GM13977 (cell line): ENCODE measurements at regions not wholly inside any gene's neighbourhood (a gene's known extent, or its start where the extent isn't known, plus 50 kb on each side); places are given as distances from the start of the nearest gene placed in this dataset.

Experiments used
- DNase-seq: peaks from one replicate; pipeline ENCODE4 v3.0.0; 2012; ENCODE audit warnings: low spot score
- CTCF ChIP-seq: IDR thresholded peaks from 2 replicates; pipeline ENCODE4 v1.5.1; 2012; ENCODE audit warnings: mild to moderate bottlenecking, control low read depth; ENCODE audit not compliant: insufficient read depth; ENCODE audit errors: extremely low read depth, missing control alignments
- in situ Hi-C: fragments of 300-500 bp; cut with MboI; formaldehyde crosslinking; loops from one replicate; pipeline ENCODE4 v1.12.0; 2022; ENCODE audit warnings: low sequenced_read_pairs, low pct_unique_long_range_greater_than_20kb, mixed read lengths, inconsistent platforms; ENCODE audit not compliant: unreplicated experiment

- DNase-seq: no peak
- TF ChIP-seq CTCF: no peak
- in situ Hi-C loops: no loop called here
These were observed 946.7 kb downstream of the ZPLD1 start for GRCh38 chr3:103381296-103382079.

DNA sequence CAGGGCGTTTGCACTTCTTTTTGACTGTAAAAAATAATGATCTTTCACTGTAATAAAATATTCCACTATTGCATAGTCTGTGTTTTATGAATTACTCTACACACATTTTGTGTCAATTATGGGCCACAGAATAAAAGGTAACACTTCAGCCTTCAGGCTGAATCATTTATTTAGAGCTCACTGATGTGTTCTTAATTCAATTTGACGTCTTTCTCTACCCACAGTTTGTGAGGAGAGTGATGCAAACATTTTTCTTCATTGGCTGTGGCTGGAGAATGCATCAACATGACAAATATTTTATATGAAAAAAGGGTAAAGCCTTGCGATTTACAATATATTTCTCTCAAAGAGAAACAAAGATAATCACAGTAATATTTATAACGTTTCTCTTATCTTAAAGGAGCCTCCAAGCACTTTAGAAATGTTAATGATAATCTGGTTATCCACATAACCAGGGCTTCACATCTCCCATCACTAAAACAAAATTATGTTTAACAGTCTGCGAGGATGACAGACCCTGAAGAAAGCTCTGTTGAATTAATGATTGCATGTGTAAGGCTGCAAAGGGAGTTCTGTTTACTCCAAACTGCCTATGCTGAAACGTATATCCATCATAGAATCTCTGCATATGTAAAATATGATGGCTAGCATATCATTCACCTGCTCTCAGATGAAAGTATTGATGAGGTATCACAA is 951.3 kb downstream of the ZPLD1 start:
- DNase-seq: no peak
- no peak for TF ChIP-seq CTCF
- in situ Hi-C loops: no loop called here

DNA sequence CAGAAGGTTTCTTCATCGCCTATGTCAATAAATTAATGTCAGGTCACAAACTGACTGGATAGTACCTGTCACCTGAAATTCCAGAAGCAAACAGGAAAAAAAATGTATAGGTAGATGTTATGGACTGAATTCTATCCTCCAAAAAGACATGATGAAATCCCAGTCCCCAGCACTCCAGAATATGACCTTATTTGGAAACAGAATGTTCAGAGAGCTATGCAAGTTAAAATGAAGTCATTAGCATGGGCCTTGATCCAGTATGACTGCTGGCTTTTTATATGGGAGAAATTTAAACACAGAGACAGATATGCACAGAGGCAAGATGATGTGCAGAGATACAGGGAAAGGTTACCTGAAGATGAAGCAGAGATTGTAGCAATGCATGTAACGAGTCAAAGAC is 953.4 kb downstream of the ZPLD1 start:
- in situ Hi-C loops: no loop called here
- no peak for TF ChIP-seq CTCF
- DNase-seq: no peak

DNA sequence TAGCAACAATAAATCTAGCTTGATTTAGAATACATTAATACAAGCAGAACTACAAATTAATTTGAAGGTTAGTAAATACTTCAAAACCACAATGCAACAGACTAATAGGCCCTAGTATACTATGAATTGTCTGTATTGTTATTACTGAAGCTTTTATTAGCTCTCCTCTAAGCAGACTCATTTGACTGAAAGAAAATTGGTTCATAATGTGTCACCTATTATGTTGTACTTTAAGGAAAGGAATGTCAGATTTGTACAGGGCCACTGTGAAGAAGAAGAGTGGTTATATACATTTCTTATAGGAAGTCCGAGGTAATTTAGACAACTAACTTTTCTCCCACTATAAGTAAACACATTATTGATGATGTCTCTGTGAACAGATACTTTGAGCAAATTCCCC is 954.5 kb downstream of the ZPLD1 start:
- in situ Hi-C loops: no loop called here
- no peak for TF ChIP-seq CTCF
- no peak for DNase-seq

DNA sequence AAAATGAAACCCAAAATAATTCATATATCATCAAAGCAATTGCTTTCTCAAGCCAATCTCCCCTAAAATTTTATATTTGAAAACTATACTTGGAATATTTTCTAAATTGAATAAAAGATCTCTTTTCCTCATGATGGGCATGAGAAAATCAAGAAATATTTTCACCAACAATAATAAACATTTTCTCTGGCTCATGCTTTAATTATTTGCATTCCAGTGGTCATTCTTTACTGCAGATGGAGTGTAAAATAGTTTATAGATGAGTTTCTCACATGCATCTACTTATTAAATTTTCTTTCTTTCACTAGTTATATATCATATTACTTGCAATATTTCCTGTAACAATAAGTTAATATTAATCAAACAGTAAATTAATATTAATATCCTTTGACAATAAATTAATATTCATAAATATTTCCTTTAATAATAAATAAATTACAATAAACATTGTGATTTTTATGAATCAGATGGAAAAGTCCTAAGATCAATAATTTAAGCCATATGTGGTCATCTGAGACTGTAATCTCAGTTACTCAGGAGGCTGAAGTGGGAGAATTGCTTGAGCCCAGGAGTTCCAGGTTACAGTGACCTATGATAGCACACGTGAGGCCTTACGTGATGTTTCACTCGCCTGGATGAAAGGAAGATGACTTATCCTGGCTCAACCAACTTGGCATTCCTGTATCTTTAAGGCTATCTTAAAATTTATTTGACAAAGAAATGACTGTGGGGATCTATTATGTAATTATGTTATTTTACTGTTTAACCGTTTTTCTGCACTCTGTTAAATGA is 958.8 kb downstream of the ZPLD1 start:
- DNase-seq: no peak
- no peak for TF ChIP-seq CTCF
- in situ Hi-C loops: no loop called here

DNA sequence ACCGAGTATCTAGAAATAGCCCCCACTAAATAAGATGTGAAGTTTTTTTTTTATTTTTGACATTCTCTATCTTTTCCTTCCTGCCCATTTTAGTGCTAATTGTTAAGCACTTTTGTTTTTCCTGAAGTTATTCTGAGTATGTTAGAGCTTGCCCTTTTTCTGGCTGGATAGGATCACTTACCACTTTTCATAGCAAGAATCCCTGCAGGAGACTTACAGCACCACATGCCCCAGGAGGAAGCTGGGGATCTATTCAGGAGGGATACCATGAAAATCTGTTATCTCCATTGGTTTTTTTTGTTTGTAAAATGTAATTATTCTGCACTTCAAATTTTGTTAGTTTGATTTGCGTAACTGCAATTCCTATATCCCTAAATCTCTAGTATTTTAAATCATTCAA is 968.4 kb downstream of the ZPLD1 start:
- in situ Hi-C loops: no loop called here
- no peak for TF ChIP-seq CTCF

More for the DNA sequence above, 968.4 kb downstream of the ZPLD1 start:
- no peak for DNase-seq
